ENCODE measurements at regions not wholly inside any gene's neighbourhood (a gene's known extent, or its start where the extent isn't known, plus 50 kb on each side); places are given as distances from the start of the nearest gene placed in this dataset.

GRCh38 chr1:30616759-30617158 is 106.6 kb downstream of the MATN1 start:
- Histone ChIP-seq H3K9me3 (ENCODE audit: low read length) (no peaks in the 10 kb centered on the region), H3K36me3 (replicated peaks in 1 of 2; ENCODE audit: control insufficient read depth in 1 of 2, insufficient read depth in 2 of 2, low read length in 2 of 2) (no peaks in the 10 kb centered on the region), H3K79me2 (ENCODE audit: insufficient read depth, low read length) (no peaks in the 10 kb centered on the region), H3K27ac (ENCODE audit: extremely low read length, insufficient read depth, low read length) (no peak overlapping the region), H3K4me1 (ENCODE audit: insufficient read depth, low read length) (no peaks in the 10 kb centered on the region), H3K9ac (ENCODE audit: insufficient read depth, low read depth, low read length) (no peak overlapping the region), H3K4me3 (replicated peaks in 1 of 3; ENCODE audit: insufficient read depth in 1 of 3, low read depth in 2 of 3, low read length in 3 of 3) (no peak overlapping the region), H2AFZ (ENCODE audit: low read length) (no peak overlapping the region), H4K20me1 (ENCODE audit: insufficient read depth, low read length) (no peaks in the 10 kb centered on the region), H3K4me2 (ENCODE audit: low read depth, low read length) (no peak overlapping the region), H3K27me3 (ENCODE audit: control insufficient read depth in 1 of 2, insufficient read depth in 2 of 2, low read length in 2 of 2) (peaks cover 3 to 13% of the 10 kb centered on the region in 2 experiments; a peak in 2 of 5 replicates)
- in situ Hi-C loops (cut with HindIII; ENCODE audit: extremely low pct_ligation_motif_present, low pct_unique_long_range_greater_than_20kb) (no loop called here), intact Hi-C loops (cut with micrococcal nuclease; ENCODE audit: unreplicated experiment) (no loop called here)
- DNase-seq (ENCODE audit: low spot score) (no peak), FAIRE-seq (no peak), ATAC-seq (no peak)
- WGBS (ENCODE audit: low lambda C conversion rate): 10% methylated on average over 7 of the region's 7 CpGs
- BruUV-seq (replicated peaks): no TSS peak
- ChIA-PET CTCF (ENCODE audit: low intra/inter-chr PET ratio, low total read pairs) (no interaction called here), POLR2A (no interaction called here)
- TF ChIP-seq ZNF746 (CRISPR knock-in tag; IDR thresholded peaks at IDR 0.05) (no peak), ETV5 (CRISPR knock-in tag; IDR thresholded peaks at IDR 0.05; ENCODE audit: borderline replicate concordance) (no peak), BRF2 (CRISPR knock-in tag; IDR thresholded peaks at IDR 0.05) (no peak), ZSCAN25 (CRISPR knock-in tag; IDR thresholded peaks at IDR 0.05) (no peak), EHMT2 (IDR thresholded peaks at IDR 0.05; ENCODE audit: borderline replicate concordance, low read depth, low read length) (no peak)

- no peaks in the 10 kb centered on the region for H3K36me3 ChIP-seq (replicated peaks in 1 of 2; ENCODE audit: control insufficient read depth in 1 of 2, insufficient read depth in 2 of 2, low read length in 2 of 2)
- H3K27me3 ChIP-seq (ENCODE audit: control insufficient read depth in 1 of 2, insufficient read depth in 2 of 2, low read length in 2 of 2): peaks cover 3 to 13% of the 10 kb centered on the region in 2 experiments; a peak in 2 of 5 replicates
- no peaks in the 10 kb centered on the region for H4K20me1 ChIP-seq (ENCODE audit: insufficient read depth, low read length)
- no peak overlapping the region for H3K9ac ChIP-seq (ENCODE audit: insufficient read depth, low read depth, low read length)
- WGBS (ENCODE audit: low lambda C conversion rate): 34% methylated on average over 8 of the region's 8 CpGs
- in situ Hi-C loops (cut with HindIII; ENCODE audit: extremely low pct_ligation_motif_present, low pct_unique_long_range_greater_than_20kb) (no loop called here), intact Hi-C loops (cut with micrococcal nuclease; ENCODE audit: unreplicated experiment) (no loop called here)
- no peaks in the 10 kb centered on the region for H3K79me2 ChIP-seq (ENCODE audit: insufficient read depth, low read length)
- TF ChIP-seq BCL6 (CRISPR knock-in tag; IDR thresholded peaks at IDR 0.05) (no peak), ZBTB25 (CRISPR knock-in tag; IDR thresholded peaks at IDR 0.05) (no peak), FOXO4 (CRISPR knock-in tag; conservative IDR thresholded peaks at IDR 0.05) (no peak)
- ChIA-PET POLR2A (no interaction called here), CTCF (ENCODE audit: low intra/inter-chr PET ratio, low total read pairs) (no interaction called here)
- DNase-seq (ENCODE audit: low spot score) (no peak), ATAC-seq (no peak), FAIRE-seq (no peak)
- no peaks in the 10 kb centered on the region for H3K4me1 ChIP-seq (ENCODE audit: insufficient read depth, low read length)
- no peak overlapping the region for H3K4me2 ChIP-seq (ENCODE audit: low read depth, low read length)
- no peak overlapping the region for H2AFZ ChIP-seq (ENCODE audit: low read length)
- no peaks in the 10 kb centered on the region for H3K9me3 ChIP-seq (ENCODE audit: low read length)
- no peak overlapping the region for H3K4me3 ChIP-seq (replicated peaks in 1 of 3; ENCODE audit: insufficient read depth in 1 of 3, low read depth in 2 of 3, low read length in 3 of 3)
- no TSS peak for BruUV-seq (replicated peaks)
- H3K27ac ChIP-seq (ENCODE audit: extremely low read length, insufficient read depth, low read length): no peak overlapping the region
Observed at GRCh38 chr1:30615816-30616590, 107.4 kb downstream of the MATN1 start.
